ENCODE measurements at regions not wholly inside any gene's neighbourhood (a gene's known extent, or its start where the extent isn't known, plus 50 kb on each side); places are given as distances from the start of the nearest gene placed in this dataset.

DNA sequence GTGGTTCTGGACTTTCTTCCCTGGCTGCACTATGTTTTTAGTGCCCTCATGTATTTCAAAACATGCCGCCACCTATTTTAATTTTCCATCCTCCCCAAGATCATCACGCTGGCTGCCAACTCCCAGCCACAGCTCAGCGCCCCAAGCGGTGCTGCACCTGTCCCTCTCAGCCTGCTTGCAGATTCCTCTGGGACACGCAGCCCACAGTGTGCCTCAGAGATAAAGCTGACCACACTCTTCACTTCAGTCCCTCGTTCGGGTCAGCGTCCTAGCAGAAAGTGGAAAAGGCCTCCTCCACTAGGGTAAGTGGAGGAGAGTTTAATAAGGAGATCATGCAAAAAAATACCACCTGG lies 56.2 kb upstream of the CKS2 start (continued):
- TF ChIP-seq, protein P1, sequence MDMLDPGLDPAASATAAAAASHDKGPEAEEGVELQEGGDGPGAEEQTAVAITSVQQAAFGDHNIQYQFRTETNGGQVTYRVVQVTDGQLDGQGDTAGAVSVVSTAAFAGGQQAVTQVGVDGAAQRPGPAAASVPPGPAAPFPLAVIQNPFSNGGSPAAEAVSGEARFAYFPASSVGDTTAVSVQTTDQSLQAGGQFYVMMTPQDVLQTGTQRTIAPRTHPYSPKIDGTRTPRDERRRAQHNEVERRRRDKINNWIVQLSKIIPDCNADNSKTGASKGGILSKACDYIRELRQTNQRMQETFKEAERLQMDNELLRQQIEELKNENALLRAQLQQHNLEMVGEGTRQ (IDR thresholded peaks at IDR 0.05; ENCODE audit: low read length), result no peak
- TF ChIP-seq TAF7 (optimal IDR thresholded peaks at IDR 0.05; ENCODE audit: borderline replicate concordance, low read depth, low read length), result no peak

Data from H1 (cell line).